ENCODE measurements at regions not wholly inside any gene's neighbourhood (a gene's known extent, or its start where the extent isn't known, plus 50 kb on each side); places are given as distances from the start of the nearest gene placed in this dataset.

- TF ChIP-seq CTCF (conservative IDR thresholded peaks at IDR 0.05 in 1 of 2, IDR thresholded peaks at IDR 0.05 in 1 of 2; ENCODE audit: extremely low read depth in 1 of 2, insufficient read depth in 1 of 2, low read depth in 1 of 2, low read length in 2 of 2) (no peak), EZH2 (IDR thresholded peaks at IDR 0.05; ENCODE audit: borderline replicate concordance, low read length) (no peak)
Observed at GRCh38 chr9:1327467-1327866, 277.3 kb downstream of the DMRT2 start.

Measured in mammary epithelial cell (primary cell).